Iris pigment epithelial cell (primary cell): ENCODE measurements at regions not wholly inside any gene's neighbourhood (a gene's known extent, or its start where the extent isn't known, plus 50 kb on each side); places are given as distances from the start of the nearest gene placed in this dataset.
A peak's percentile ranks its signal among the peaks of the same experiment; 100 is the strongest.
"Not testable (repeated sequence)": the region's sequence is repeated elsewhere in the genome, so short reads cannot be mapped to it uniquely, and the experiment has no call there.

ENCODE experiments used
- DNase-seq: peaks from one replicate; pipeline ENCODE4 v3.0.0-alpha.2; 2011; ENCODE audit warnings: low read depth

DNA sequence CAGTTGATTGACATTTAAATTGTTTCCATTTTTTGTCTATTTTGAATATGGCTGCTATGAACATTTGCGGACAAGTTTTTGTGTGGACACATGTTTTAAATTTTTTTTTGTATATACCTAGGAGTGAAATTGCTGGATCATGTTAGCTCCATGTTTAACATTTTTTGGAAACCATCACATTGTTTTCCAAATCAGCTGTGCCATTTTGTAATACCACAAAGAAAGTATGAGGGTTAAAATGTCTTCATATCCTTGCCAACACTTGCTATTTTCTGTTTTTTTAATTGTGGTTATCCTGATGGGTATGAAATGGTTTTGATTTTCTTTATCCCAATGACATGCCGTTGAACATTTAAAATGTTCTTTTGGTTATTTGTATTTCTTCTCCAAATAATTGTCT lies 52.1 kb downstream of the CARTPT start:
- no peak for DNase-seq

DNA sequence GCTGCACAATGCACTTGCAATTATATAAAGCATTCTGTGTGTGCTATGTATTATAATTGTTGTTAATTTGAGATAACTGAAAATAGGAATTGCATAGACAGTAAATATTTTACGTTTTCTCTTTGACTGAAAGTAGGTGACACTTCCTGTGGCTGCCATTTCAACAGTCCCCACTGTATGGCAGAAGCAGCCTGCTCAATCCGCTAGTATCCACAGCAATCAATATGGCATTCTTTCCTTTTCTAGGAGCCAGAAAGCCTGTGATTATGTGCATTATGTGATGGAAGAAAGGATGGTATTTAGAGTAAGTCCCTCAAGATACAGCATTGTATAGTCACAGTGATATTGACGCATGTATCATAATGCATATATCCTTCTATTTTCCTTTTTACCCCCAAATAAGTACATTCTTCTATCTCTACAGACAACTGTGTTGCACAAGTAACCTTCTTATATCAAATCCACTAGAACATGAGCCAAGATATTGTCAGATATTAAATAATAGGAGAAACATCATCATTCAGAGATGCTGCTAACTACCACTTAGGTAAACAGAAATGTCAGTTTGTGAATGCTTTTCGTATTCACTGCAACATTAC lies 59.7 kb downstream of the CARTPT start:
- peak; percentile 40 for DNase-seq

DNA sequence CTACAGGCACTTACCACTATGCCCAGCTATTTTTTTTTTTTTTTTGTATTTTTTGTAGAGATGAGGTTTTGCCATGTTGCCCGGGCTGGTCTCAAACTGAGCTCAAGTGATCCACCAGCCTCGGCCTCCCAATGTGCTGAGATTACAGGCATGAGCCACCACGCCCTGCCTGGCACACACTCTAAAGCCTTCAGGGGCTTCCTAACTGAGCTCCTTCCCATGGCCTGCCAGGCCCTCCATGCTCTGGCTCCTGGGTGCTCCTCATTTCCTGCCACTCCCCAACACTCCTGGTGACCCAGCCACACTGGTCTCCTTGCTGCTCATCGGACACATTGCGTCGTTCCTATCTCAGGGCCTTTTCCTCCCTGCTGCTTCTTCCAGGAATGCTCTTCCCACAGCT lies 61.5 kb downstream of the CARTPT start:
- DNase-seq: no peak

DNA sequence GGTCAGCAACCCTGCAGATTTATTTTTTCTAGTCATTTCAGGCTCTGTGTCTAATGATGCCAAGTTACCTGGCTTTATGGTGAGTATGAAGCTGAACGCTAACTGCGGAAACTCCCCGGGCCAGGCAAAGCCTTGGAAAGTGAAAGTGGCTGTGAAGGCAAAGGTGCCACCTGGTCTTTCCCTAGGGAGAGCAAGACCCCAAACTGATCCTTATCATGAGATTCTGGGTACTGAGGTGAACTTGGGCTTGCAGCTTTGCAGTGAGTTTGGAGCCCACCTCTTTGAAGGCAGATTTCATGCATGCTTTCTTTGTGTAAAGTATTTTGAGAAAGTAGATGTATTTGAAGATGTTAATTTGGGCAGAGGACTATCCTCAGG lies 63.3 kb downstream of the CARTPT start:
- DNase-seq: no peak

DNA sequence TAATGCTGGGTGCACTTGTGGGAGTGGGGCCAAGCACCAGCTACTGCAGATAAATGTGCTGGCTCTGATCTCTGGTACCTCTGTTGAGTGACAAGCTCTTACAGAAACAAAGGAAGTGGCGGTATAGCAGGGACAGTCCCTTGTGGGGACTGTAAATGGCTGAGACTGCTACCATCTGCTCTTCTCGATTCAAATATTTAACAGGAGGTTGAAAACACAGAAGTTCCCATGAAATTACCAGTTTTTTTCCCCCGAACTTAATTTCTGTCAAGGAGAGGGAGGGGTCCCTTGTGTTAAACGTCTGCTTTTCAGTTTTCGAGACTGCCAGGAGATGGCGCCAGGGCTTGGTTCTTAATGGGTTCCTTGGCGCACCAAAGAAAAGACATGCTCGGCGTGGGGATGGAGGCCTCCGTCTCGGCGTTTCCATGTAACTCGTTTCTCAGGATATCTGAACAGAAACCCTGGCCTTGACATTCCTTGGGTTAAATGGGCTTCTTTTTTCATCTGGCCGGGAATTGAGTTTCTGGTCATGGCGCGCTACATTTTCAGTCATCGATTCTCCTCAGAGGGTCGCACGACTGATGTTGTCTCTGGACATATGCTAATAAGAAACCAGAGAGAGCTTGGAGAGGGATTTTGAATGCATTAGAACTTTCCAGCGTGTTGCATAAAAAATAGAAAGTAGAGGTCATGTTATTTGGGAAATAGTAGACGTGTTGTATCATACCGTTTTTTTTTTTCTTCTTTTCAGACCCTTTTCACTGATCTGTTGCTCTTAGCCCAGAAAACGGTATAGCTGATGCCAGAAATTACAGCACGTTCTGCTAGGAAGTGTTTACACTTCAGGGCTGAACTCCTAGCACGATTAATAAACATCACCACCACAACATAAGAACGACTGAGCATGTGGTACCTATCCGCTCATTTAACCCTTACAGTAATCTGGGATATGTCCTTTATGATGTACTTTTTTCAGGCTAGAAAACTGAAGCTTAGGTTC lies 64.0 kb downstream of the CARTPT start:
- DNase-seq: peak; percentile 76

DNA sequence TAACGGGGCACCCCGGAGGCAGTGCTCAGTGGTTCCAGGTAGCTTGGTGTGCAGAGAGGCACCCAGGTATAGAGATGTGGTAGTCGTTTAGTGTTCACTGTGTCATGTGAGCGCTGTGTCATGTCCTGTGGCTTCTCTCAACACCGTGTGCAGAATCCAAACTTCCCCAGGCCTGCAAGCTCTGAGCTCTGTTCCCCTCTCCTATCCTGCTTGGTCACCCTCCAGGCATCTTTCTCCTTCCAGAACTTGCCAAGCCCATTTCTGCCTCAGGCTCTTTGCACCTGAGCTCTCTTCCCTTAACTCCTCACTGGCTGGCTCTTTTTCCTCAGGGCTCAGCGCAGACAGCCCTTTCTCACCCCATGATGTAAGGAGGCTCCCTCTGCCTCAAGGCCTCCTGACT lies 64.8 kb downstream of the CARTPT start:
- no peak for DNase-seq

DNA sequence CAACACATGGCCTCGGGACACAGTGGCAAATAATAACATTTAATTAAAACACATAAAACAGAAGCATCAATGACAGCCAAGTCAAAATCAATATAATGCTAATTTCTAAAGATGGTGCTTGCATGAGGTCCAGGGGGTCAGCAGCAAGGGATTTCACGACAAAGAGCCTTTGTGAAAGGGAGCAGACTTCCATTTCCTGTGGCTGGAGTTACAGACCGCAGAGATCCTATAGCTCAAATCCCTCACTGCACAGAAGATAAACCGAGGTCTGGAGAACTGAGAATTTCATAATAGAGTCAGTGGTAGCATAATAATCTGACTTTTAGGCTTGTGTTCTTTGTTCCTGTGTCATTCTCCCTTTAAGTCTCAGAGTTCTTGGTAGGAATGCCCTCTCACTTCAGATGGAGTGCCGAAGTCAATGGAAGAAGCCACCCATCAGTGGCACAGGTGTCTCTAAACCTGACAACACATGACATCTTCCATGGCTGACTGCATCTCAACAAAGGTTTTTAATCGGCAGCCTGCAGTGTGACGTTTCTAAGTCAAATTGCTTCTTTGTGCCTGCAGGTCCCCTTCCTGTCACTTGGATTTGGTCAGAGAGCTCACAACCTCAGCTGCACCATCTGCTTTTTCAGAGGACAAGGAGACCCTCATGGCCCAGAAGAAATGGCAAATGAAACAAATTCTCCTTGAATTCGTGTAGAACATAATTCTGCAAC lies 67.4 kb downstream of the CARTPT start:
- DNase-seq: no peak

DNA sequence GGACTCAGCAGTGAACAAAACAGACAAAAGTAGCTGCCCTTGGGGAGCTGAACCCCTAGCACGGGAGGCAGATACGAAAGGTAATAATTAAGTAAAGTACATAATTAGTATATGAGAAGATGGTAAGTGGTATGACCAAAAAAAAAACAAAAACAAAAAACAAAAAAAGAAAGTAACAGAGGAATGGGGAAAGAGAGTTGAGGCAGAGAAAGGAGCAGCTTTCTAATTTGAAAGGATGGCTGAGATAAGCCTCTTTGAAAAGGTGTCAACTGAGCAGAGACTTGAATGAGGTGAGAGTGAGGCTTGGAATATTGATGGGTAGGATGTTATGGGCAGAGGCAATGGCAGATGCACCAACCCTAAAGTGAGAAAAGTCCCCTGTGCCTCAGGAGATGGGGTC lies 69.7 kb downstream of the CARTPT start:
- DNase-seq: no peak

DNA sequence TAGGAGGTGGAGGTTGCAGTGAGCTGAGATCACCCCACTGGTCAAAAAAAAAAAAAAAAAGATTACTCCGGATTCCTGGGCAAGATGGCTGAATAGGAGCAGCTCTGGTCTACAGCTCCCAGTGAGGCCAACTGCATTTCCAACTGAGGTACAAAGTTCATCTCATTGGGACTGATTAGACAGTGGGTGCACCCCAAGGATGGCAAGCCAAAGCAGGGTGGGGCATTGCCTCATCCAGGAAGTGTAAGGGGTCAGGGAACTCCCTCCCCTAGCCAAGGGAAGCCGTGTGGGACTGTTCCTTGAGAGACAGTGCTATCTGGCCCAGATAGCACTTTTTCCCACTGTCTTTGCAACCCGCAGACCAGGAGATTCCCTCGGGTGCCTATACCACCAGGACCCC lies 70.7 kb downstream of the CARTPT start:
- no peak for DNase-seq

DNA sequence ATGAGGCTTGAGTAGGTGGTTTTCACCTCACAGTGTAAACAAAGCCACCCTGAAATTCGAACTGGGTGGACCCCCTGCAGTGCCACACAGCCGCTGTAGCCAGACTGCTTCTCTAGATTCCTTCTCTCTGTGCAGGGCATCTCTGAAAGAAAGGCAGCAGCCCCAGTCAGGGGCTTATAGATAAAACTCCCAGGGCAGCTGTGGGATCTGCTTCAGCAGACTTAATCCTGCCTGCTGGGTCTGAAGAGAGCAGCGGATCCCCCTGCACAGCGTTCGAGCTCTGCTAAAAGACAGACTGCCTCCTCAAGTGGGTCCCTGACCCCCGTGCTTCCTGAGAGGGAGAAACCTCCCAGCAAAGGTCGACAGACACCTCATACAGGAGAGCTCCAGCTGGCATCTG lies 71.4 kb downstream of the CARTPT start:
- no peak for DNase-seq

DNA sequence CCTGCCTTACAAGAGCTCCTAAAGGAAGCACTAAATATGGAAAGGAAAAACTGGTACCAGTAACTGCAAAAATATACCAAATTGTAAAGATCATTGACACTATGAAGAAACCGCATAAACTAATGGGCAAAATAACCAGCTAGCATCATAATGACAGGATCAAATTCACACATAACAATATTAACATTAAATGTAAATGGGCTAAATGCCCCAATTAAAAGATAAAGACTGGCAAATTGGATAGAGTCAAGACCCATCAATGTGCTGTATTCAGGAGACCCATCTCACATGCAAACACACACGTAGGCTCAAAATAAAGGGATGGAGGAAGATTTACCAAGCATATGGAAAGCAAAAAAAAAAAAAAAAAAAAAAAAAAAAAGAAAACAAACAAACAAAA lies 73.0 kb downstream of the CARTPT start:
- DNase-seq: not testable (repeated sequence)

DNA sequence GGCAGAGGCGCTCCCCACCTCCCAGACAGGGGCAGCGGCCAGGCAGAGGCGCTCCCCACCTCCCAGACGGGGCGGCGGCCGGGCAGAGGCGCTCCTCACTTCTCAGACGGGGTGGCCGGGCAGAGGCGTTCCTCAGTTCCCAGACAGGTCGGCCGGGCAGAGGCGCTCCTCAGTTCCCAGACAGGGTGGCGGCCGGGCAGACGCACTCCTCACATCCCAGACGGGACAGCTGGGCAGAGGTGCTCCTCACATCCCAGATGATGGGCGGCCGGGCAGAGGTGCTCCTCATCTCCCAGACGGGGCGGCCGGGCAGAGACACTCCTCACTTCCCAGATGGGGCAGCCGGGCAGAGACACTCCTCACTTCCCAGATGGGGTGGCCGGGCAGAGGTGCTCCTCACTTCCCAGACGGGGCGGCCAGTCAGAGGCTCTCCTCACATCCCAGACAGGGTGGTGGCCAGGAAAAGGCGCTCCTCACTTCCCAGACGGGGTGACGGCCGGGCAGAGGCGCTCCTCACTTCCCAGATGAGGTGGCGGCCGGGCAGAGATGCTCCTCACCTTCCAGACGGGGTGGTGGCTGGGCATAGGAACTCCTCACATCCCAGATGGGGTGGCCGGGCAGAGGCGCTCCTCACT lies 75.1 kb downstream of the CARTPT start:
- no peak for DNase-seq

DNA sequence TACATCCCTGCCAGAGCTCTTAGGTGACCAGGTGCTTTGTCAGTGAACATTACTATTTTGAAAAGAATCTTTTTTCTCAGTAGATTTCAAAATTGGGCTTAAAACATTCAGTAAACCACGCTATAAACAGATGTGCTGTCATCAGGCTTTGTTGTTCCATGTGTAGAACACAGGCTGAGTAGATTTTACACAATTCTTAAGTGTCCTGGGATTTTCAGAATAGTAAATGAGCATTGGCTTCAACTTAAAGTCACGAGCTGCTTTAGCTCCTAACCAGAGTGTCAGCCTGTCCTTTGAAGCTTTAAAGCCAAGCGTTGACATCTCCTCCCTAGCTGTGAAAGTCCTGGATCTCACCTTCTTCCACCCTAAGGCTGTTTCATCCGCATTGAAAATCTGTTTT lies 83.6 kb downstream of the CARTPT start:
- DNase-seq: no peak

DNA sequence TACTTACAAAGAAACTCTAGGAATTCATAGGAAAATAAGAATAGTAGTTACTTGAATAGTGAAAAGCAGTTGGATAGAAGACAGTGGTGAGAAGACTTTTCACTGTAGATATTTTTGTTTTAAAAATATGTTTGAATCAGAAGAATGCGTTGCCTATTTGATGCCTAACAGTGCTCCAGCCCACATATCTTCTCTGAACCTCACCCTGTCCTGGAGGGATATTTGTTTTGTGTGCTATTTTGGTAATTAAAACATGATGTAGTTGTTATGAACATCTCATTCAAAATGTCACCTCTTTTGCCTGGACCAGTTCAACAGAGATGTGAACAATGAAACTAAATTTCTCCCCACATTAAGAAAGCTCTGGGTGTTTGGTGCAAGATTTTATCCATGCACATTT lies 87.6 kb downstream of the CARTPT start:
- no peak for DNase-seq

DNA sequence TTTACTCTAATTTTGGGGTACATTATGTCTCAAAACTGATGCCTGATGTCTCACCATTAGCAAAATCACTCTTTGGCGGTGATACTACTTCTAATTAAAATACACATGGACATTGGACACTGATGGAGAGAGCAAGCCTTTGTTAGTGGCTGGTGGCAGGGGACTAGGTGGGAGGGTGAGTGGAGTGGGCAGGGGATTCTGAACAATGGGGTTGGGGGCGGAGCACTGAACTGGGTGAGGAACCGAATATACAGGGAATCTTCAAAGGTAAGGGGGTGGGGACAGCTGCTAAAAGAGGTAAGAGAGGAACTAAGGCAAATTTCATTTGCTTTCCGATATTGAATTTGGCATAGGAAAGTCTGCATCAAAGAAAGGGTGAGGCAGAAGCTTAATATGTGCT lies 88.8 kb downstream of the CARTPT start:
- DNase-seq: no peak

DNA sequence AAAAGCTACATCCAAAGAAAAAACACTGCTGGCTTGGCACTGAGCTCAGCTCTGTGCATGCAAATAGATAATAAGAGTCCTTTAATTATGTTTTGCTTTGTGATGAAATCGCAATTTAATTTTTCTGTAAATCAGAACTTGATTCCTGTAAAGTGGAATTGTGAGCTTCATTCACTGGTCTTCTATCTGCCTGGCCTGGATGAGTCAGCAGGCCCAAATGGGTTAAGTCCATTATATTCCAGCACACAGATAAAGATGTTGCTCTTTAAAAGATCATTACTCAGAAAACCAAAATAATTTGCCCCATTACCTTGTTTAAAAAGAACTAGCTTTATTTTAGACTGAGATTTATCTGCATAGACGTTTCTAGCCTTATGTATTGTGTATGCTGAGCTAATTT lies 90.4 kb downstream of the CARTPT start:
- DNase-seq: no peak

DNA sequence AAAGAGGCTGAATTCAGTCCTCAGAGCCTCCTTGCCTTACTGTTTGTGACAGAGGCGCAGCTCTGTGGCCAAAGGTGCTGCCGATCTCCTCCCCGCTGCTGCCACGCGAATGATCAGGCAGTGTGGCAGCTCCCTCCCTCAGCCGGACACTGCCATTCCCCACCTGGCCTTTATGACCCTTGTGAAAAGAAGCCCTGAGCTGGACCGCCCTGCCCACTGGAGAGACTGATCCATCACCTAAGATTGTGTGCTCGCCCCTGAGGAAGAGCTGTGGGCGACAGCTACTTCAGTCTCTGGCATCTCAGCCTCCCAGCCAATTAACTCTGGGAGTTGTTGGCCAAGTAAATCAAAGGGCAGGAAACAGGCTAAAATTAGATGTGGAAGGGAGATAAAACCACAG lies 90.9 kb downstream of the CARTPT start:
- no peak for DNase-seq

DNA sequence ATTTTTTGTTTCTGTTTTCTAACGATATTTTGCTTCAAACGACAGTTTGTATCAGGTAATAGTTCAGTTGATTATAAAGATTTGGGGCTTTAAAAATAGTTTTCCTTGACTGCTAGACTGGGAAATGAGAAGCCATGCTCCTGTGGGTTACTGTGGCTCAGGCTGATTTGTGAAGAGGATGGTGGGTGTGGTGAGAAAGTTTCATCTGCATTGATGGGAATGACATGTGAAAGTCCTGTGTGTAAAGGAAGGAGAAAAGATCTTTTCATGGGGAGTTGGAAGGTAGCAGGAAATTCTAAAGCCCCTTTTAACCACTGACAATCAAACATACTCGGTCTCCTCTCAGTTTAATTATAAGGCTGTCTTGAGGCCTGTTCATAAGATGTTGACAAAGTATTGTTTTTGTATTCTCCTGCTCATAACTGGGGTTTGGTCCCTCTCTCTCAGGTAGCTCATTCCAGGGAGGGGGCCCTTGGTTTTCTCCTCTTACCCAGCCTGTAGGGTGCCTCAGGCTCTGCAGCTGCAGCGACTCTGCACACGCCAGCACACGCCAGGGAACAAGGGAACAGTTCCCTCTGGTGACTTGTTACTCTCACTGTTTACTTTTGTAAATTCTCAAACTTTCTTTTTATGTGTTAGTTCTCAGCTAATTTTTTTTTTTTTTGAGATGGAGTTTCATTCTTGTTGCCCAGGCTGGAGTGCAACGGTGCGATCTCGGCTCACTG lies 91.6 kb downstream of the CARTPT start:
- no peak for DNase-seq

DNA sequence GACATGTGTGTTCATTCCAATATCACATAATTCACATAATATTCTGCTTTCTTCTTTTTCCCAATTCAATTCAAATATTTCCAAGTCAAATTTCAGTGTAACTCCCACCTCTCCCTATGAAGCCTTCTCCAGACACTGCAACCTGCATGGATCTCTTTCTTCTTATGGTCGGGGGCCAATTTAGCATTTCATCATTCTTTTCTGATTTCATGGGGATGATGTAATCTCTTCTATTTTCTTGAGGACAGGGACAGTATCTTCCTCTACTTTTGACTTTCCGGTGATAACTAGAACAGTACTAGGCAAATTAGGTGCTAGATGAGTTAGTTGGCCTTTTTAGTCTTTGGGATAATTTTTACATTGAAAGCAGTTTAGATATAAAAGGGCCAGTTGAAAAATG lies 92.7 kb downstream of the CARTPT start:
- DNase-seq: no peak

DNA sequence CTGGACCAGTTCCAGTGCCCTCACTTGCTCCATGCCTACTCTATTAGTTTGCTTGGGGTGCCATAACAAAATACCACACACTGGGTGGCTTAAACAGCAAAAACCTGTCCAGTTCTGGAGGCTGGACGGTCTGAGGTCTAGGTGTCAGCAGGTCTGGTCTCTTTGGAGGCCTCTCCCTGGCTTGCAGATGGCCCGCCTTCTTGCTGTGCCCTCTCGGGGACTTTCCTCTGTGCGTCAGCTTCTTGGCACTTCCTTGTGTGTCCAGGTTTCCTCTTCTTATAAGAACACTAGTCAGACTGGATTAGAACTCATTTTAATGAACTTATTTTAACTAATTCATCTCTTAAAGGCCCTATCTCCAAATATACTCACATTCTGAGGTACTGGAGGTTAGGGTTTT lies 97.2 kb downstream of the CARTPT start:
- DNase-seq: no peak

DNA sequence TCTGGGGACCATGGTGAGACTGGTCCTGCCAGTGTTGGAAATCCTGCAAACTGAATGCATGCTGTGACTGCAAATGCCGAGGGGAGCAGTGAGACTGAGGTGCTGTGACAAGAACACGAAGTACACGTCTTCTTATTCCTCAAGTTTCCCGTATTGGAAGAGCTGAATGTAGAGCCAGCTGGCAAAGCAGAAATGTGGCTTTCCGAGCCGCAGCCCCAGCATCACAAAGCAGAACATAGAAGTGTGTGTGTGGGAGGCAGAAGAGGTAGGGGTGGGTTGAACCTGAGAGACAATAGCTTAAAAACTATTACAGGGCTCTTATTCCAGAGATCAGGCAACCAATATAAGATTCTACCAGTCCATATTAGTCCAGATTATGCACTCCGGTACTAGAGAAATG lies 98.8 kb downstream of the CARTPT start:
- DNase-seq: no peak

DNA sequence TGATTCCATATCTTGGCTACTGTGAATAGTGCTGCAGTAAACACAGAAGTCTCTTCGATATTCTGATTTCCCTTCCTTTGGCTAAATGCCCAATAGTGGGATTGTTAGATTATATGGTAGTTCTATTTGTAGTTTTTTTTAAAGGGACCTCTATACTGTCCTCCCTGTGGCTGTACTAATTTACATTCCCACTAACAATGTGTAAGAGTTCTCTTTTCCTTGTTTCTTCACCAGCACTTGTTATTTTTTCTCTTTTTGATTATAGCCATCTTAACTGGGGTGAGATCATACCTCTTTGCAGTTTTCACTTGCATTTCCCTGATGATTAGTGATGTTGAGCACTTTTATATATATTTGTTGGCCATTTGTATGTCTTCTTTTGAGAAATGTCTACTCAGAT lies 102.0 kb downstream of the CARTPT start:
- no peak for DNase-seq
